ENCODE measurements at regions not wholly inside any gene's neighbourhood (a gene's known extent, or its start where the extent isn't known, plus 50 kb on each side); places are given as distances from the start of the nearest gene placed in this dataset.

DNA sequence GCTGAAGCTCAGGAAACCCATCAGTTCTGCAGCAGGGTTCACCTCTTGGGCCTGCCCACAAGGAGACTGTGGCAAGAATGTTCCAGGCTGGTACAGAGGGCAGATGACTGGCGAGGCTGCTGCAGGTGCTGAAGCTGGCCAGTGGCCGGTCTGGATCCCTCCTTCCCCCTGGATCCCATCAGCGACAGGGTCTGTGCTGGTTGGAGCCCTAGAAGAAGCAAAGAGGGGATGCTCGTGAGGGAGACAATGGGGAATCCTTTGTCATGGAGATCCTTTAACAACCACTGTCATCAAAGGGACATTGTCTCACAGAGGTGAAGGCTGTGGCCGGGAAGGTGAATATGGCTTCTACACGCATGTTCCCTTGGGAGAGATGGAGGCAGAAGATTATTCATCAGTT, 211.4 kb upstream of the TMEM132C start:
- TF ChIP-seq POLR2A (IDR thresholded peaks at IDR 0.05): no peak
- TF ChIP-seq, protein P1, sequence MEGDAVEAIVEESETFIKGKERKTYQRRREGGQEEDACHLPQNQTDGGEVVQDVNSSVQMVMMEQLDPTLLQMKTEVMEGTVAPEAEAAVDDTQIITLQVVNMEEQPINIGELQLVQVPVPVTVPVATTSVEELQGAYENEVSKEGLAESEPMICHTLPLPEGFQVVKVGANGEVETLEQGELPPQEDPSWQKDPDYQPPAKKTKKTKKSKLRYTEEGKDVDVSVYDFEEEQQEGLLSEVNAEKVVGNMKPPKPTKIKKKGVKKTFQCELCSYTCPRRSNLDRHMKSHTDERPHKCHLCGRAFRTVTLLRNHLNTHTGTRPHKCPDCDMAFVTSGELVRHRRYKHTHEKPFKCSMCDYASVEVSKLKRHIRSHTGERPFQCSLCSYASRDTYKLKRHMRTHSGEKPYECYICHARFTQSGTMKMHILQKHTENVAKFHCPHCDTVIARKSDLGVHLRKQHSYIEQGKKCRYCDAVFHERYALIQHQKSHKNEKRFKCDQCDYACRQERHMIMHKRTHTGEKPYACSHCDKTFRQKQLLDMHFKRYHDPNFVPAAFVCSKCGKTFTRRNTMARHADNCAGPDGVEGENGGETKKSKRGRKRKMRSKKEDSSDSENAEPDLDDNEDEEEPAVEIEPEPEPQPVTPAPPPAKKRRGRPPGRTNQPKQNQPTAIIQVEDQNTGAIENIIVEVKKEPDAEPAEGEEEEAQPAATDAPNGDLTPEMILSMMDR (IDR thresholded peaks at IDR 0.05 in 8 of 11, conservative IDR thresholded peaks at IDR 0.05 in 3 of 11): no peak
